Epithelial cell of proximal tubule (primary cell): ENCODE measurements at regions not wholly inside any gene's neighbourhood (a gene's known extent, or its start where the extent isn't known, plus 50 kb on each side); places are given as distances from the start of the nearest gene placed in this dataset.
A peak's percentile ranks its signal among the peaks of the same experiment; 100 is the strongest.

Experiments used
- DNase-seq: peaks from one replicate; pipeline ENCODE4 v3.0.0-alpha.2; 2011; ENCODE audit warnings: low read depth
- H3K4me3 ChIP-seq: 2 replicates; pipeline ENCODE4 v1.5.1; 2011; ENCODE audit warnings: low read depth, mild to moderate bottlenecking, low read length
- TF ChIP-seq, protein P1 (sequence below): conservative IDR thresholded peaks from 2 replicates; pipeline ENCODE4 v1.5.1; 2012; ENCODE audit warnings: low read depth, mild to moderate bottlenecking, low read length

DNA sequence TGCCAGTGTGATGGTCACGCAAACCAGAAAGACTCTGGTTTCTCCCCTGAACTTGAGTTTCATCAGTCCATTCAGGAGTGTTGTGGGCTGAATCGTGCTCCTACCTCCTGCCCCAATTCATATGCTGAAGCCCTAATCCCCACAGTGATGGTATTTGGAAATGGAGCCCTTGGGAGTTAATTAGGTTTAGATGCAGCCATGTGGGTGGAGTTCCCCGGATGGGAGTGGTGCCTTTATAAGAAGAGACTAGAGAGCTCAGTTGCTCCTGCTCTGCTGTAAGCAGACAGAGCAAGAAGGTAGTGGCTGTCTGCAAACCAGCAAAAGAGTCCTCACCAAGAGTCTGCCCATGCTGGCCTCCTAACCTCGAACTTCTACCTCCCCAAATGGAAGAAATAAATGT, 160.3 kb upstream of the DYNLRB2 start:
- no peak for DNase-seq
- H3K4me3 ChIP-seq = no peak overlapping the region
- TF ChIP-seq, protein P1, sequence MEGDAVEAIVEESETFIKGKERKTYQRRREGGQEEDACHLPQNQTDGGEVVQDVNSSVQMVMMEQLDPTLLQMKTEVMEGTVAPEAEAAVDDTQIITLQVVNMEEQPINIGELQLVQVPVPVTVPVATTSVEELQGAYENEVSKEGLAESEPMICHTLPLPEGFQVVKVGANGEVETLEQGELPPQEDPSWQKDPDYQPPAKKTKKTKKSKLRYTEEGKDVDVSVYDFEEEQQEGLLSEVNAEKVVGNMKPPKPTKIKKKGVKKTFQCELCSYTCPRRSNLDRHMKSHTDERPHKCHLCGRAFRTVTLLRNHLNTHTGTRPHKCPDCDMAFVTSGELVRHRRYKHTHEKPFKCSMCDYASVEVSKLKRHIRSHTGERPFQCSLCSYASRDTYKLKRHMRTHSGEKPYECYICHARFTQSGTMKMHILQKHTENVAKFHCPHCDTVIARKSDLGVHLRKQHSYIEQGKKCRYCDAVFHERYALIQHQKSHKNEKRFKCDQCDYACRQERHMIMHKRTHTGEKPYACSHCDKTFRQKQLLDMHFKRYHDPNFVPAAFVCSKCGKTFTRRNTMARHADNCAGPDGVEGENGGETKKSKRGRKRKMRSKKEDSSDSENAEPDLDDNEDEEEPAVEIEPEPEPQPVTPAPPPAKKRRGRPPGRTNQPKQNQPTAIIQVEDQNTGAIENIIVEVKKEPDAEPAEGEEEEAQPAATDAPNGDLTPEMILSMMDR = no peak

DNA sequence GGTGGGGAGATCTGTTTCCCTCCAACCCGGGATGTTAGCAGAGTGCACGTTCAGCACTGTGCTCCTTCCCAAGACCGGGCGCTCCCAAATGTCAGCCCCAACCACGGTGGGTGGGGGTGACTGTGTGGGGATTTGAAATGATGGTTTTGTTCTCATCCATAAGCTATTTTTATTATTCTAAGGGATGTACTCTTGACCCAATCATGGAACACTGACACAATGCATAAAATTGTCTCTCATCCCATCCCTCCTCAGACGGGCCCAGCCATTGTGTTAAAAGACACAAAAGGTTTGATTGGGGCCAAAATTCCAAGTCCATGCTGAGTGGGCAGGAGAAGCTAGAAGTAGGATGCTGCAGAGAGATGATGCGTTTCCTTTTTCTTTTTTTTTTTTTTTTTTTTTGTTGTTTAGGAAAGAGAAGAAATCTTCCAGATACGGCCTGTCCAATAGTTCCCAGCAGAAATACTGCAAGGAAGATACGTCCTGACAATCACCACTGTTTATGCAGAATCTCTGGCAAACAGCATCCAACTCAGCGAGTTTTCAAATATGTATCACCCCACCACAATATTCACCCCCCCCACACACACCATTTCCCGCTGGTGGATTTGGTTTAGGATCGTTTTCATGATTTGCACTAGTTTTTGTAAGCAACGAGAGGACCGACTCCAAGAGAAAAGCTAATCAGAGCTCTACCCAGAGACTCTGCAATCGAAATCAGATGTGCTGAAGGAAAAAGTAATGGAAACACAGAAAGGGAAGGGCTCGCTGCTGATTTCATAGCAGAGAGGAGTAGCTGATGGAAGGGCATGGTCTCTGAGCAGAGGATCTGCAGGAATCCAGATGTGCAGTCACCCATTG, 163.5 kb upstream of the DYNLRB2 start:
- DNase-seq = no peak
- no peak overlapping the region for H3K4me3 ChIP-seq
- TF ChIP-seq, protein P1 = no peak

DNA sequence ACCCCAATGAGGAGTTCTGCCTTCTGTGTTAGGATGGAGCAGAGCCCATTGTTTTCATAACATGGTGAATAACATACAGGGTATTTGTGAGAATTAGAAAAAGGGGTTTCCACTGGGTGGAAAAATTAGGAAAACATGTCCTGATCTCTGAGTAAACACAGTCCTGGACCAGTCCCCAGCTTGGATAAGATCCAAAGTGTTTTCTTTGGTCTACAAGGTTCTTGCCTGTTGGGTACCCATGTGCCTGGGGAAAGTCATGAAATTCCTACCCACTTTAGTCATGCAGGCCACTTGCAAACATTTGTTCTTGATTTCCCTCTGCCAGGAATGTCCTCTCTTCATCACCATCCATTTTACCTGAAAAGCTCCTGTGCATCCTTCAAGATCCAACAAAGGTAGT, 164.8 kb upstream of the DYNLRB2 start:
- DNase-seq = no peak

DNA sequence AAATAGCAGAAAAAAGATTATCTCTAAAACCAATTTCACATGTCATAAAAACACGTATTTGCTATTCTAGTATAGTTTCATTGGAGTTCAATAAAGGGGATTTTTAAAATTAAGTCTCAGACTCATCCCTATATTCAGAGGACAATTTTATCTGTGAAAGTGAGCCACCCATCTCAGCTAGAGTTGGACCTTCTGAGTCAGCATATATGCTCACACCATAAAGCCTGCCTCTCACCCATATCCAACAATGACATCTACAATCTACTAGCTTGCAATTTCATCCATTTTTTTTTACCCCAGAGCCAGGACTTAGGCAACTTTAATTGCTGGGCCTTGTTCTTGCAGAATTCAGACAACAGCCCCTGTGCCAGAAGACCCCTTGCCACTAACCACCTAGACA, 165.3 kb upstream of the DYNLRB2 start:
- TF ChIP-seq, protein P1 = no peak
- H3K4me3 ChIP-seq = no peak overlapping the region
- DNase-seq = no peak

More for the DNA sequence above, 164.8 kb upstream of the DYNLRB2 start:
- no peak overlapping the region for H3K4me3 ChIP-seq
- TF ChIP-seq, protein P1 = no peak

DNA sequence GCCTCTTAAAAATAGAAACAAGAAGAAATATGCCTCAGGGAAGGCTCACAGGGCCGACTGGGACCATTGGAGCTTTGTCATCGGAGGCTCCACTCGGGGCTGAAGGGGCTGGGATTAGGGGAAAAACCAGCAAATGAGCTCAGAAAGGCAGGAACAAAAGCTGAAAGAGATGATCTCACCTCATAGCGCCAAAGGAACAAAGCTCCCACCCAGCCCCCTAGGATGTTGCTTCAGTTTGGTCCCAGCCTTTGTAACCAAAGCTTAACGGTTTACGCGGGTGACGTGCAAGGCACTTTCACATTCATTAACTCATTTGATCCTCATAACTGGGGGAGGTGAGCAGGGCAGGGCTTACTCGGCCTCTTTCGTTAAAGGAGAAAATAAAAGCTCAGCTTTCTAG, 168.5 kb upstream of the DYNLRB2 start:
- TF ChIP-seq, protein P1 = no peak
- no peak for DNase-seq

DNA sequence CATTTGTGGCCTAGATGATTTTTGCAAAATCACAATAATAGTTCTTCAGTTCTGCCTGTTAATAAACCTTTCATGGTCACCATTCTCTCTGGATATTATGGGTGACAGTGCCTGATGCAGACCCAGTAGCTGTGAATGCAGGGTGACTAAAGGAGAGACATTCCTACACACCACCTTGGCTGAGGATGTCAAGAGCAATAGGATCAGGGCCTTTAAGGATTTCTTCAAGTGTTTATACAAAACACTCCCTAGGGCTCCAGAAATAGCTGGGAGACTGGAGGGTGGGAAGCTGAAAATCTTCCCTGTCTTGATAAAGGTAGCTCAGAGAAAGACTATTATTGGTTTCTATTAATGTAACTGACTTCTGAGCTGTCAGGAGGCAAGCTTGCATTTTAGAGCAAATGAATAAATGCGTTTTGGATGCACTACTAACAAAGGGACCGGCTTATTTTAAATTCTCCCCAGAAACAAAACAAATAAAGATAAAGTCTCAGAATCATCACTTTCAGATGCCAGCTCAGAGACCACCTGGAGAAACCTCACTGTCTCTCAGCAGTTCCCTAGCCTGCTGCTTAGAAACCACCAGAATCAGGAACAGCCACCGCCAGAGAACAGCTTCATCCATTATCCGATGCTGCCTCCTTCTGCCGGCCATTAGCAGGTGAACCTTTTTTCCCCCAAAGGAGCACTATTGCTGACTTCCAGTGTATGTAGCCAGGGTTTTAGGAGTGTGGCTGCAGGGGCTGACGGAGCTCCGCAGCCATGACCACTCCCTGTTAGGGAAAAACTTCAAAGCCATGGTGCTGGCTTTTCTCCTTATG, 171.4 kb upstream of the DYNLRB2 start:
- no peak for DNase-seq
- TF ChIP-seq, protein P1 = peak; percentile 62
- no peak overlapping the region for H3K4me3 ChIP-seq

More for the DNA sequence above, 168.5 kb upstream of the DYNLRB2 start:
- no peak overlapping the region for H3K4me3 ChIP-seq
